ENCODE measurements at regions not wholly inside any gene's neighbourhood (a gene's known extent, or its start where the extent isn't known, plus 50 kb on each side); places are given as distances from the start of the nearest gene placed in this dataset.
"Not testable (repeated sequence)": the region's sequence is repeated elsewhere in the genome, so short reads cannot be mapped to it uniquely, and the experiment has no call there.

DNA sequence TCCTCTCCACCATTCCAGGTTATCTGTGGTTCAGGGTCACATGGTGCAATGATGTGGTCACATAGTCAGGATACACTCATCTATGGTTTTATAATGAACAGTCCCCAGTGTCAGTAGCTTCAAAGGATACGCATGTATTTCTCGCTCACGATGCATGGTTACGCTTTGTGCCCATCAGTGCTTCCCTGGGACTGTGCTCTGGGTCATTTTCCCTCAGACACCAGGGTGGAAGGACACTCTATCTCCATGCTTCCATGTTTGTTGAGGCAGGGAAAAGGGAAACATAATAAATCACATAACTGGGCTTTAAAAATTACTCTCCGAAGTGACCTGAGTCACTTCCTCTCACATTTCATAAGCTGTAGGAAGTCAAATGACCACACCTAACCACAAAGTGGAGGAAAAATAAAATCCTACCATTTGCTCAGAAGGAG, 394.8 kb upstream of the NOX3 start:
- DNase-seq (ENCODE audit: low spot score) = no peak

DNA sequence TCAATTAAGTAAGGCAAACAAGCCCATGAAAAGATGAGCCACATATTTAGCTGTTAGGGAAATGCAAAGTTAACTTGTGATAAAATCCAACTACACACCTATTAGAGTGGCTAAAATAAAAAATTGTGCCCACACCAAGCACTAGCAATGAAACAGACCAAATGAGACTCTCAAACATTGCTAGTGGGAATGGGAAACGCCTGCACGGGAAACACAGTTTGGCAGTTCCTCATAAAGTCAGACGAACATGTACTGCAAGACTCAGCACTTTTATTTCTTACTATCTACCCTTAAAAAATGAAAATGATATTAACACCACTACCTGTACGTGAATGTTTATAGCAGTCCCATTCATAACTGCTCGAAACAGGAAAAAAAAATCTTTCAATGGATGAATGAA, 392.1 kb upstream of the NOX3 start:
- no peak for DNase-seq (ENCODE audit: low spot score)

DNA sequence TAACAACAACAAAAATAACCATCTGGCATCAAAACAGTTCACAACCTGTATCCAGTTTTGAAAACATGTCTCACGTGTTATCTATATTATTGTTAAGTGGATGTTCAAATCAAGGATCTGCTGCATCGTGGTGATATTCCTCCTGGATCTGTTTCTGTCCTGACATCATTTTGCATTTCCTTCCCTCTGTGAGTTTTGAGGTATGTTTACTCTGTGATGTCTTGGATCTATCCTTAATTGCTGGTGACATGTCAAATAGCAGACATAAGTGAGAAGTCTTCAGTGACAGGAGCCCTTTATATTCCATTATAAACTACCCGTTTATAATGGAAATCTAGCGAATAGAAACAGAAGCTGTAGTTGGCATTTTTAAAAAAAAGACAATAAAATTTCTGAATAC, 381.8 kb upstream of the NOX3 start:
- no peak for DNase-seq (ENCODE audit: low spot score)

DNA sequence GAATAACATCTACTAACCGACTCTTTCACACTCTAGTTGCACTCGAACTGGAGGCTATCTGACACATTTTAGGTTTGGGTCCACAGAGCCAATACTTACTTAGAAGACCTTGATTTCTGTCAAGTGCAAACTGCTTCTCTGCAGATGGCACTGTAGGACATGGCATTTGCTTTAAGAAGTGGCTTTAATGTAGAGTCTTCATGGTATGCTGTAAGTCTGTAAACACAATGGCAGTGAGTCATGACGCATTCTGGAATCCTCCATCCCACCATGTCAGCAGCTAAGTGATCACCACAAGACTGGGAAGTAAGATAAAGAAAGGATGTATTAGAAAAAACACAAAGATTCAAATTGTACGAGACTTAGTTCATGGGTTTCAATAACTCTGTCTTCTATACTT, 377.0 kb upstream of the NOX3 start:
- no peak for DNase-seq (ENCODE audit: low spot score)

DNA sequence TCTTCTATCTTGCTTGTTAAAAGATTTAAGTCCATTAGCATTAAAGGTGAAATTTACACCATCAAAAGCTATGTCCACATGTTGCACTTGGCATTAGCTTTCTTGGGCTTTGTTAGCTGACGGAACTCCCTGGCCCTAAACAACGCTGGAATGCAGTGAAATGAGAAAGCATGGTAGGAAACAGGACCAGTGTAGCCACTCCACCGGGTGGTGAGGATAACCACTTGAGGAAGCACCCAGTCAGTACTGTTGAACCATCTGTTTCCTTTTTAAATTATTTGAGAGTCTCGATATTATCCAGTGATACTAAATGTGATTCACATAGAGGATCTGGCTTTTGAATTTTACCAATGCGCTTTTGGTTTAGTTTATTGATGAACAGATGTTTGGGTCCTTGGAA, 374.9 kb upstream of the NOX3 start:
- DNase-seq (ENCODE audit: low spot score) = no peak

DNA sequence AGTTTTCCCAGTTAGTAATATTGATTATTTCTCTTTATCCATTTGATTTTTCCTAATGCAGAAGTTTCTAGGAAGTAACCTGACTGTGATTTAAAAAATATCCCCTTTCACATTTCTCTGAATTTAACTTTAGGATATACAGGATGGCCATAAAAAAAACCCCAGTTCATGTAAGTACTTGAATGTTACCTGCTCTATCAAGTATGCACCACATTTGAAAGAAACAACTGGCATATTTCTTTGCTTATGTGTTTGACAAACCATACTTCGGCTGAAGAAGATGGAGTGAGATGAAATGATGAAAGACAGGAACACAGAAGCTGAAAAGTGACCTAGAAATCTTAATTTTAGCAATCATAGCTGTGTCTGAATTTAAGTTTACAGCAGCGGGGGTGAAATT, 374.0 kb upstream of the NOX3 start:
- DNase-seq (ENCODE audit: low spot score) = no peak

DNA sequence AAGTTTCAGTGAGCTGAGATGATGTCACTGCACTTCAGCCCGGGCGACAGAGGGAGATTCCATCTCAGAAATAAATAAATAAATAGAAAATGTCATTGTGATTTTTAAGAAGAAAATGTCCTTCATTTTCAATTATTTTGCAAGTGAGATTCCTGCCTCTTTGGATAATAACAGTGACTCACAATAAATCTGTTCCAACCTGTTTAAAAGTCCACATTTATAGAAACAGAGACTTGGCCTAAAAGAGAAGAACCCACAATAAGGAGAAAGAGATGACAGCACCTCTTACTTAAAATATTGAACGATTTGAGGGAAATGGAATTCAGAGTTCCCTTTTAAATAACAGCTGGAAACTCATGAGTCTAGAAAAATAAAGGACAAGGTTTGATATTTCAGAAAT, 373.4 kb upstream of the NOX3 start:
- no peak for DNase-seq (ENCODE audit: low spot score)

DNA sequence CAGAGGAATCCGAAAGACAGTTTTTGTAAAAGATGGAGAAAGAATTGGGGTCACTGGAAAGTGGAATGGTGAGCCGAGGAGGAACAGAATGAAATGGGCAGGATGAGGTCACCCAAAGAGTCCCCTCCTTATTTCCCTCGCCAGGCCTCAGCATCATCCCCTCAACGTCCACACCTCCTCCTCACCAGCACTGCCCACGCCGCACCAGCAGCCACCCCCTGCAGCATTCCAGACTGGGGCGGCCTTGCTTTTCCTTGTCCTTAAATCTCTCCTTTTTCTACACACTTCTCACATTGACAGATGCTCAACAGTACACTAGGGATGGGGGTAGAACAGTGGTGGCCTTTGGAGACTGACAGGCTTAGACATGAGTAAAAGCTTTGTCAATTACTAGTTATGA, 363.1 kb upstream of the NOX3 start:
- DNase-seq (ENCODE audit: low spot score) = no peak

DNA sequence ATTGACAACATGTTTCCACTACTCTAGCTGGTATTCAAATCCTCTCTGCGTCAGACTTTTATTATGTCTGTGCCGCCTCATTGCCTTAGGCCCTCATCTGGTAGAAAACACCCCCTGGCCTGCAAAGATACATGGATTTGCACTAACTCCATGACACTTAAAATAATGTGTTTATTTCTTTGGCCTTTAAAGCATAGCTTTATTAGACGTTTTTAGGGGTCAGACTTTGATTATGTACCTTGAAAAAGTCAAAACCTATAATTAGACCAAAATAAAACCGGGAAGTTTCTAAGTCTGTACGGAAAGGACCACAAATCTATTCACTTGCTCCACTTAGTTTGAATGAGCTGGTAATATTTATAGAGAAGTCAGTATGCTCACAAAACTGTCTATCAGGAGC, 357.9 kb upstream of the NOX3 start:
- DNase-seq (ENCODE audit: low spot score) = no peak

DNA sequence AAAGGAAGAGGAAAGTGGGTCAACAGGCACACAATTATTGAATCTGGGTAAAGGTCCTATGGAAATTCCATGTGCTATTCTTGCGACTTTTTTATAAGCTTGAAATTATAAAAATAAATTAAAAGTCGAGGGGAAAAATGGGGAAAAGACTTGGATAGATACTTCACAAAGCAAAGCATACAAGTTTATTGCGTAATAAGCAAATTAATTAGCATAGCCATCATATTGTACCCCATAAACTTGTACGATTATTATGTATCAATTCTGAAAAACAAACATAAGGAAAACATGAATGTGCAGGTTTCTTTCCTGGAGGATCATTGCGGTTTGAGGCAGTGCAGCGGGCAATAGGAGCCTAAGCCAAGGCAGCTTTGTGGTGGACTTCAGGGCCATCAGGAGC, 351.6 kb upstream of the NOX3 start:
- DNase-seq (ENCODE audit: low spot score) = no peak

DNA sequence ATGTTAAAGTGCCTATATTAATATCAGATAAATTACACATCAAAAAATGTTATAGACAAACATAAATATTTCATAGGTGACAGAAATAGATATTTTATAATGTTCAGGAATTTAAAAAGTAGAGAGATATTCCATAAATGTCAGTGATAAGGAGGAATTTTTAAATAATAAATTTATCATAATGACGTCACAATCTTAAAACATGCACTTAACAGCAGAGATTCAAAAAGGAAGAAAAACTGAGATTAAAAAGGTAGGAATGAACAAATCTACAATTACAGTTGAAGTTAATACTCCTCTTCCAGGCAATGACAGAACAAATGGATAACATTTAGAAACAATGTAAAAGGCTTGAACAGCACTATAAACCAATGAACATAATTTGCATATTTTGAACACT, 345.4 kb upstream of the NOX3 start:
- no peak for DNase-seq (ENCODE audit: low spot score)

DNA sequence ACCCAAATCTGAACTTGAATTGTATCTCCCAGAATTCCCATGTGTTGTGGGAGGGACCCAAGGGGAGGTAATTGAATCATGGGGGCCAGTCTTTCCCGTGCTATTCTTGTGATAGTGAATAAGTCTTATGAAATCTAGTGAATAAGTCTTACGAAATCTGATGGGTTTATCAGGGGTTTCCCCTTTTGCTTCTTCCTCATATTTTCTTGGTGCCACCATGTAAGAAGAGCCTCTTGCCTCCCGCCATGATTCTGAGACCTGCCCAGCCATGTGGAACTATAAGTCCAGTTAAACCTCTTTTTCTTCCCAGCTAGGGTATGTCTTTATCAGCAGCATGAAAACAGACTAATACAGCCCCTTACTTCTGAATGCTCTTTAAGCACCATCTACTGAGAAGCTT, 343.2 kb upstream of the NOX3 start:
- DNase-seq (ENCODE audit: low spot score) = not testable (repeated sequence)

DNA sequence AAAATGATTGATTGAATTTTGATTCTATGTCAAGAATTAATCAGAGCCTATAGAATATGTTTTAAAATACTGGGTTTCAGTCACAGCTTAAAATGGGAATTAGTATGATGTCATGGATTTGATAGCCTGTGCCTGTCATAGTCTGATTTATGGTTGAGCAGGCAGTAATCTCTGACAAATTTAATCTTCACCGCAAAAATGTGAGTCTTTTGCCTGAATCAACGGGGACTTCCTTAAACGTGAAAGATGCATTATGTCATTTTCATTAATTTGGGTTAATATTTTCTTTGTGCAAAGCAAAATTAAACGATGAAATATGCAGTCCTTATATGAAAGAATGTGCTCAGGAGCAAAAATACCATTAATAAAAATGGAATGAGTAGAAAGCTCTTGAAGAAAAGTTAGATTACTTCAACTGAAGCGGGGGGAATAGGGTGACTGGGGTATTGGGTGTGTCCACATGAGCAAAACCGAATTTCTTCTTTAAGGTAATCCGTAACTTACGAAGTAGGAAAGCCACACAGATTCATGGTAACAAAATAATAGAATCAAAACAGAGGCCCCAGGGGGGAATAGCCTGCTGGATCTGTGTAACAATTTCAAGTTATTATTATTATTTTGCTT, 339.6 kb upstream of the NOX3 start:
- no peak for DNase-seq (ENCODE audit: low spot score)

DNA sequence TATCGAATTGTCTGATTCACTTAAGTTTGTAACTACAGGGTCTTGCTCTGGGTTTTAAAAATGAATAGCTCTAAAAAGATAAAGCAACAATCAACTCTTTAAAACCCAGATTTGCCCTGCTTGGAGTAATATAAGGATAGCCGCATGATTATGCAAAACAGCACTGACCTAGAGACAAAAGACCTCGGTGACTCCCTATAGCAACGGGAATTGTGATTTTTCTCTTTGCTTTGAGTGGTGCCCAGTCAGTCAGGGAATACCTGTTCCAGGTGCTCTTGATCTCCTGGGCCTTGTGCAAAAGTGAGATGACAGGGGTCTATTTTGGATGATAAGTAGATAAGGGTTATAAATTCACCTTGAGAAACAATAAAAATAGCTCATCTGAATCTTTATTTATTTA, 336.3 kb upstream of the NOX3 start:
- no peak for DNase-seq (ENCODE audit: low spot score)

DNA sequence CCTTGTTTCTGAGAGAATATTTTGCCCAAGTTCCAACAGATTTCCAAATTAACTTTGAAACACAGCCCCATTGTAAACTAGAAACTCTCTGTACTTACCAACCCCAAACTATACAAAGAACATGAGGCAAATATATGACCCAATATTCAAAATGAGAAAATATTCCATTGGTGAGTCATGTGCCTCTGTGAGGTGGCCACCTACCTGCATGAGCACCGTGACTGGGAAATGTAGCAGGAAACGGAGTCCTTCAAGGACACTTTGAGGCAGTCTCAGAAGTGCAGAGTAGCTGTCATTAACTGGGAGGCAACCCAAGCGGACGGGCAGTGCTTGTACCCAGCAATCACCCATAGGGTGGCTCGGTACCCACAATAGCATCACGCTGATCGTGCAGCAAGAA, 335.5 kb upstream of the NOX3 start:
- DNase-seq (ENCODE audit: low spot score) = no peak

DNA sequence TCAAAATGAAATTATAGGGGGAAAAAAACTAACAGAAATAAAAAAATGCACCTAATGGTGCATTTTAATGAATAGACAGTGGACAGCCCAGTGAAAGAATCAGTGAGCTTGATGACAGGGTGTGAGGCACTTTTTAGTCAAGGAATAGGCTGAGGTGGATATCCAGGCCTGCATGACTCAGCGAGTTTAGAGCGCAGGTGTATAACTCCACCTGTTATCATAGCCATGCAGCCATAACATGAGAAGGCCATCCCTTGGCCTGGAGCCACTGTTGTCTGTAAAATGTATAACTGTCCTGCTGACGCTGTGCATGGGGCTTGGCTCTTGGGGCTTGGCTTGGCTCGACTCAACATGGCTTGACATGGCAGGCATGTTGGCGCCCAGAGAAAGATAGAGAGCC, 331.5 kb upstream of the NOX3 start:
- DNase-seq (ENCODE audit: low spot score) = no peak

DNA sequence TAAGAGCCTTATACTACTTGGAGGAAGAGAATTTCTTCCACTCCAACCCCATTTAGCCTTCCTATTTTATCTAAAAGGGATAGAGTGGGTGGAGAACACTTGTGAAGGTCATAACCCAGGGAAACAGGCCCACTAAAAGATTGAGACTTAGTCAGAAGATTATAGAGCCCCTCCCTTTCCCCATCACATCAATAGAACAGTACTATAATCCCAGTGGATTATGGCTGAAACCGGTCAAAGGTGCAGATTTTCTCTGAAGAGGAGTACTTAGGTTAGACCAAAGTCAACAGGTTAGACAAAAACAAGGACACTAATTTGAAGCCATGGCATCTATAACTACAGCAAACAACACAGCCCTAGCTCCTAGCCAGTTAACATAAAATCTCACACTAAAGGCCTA, 330.9 kb upstream of the NOX3 start:
- DNase-seq (ENCODE audit: low spot score) = no peak

DNA sequence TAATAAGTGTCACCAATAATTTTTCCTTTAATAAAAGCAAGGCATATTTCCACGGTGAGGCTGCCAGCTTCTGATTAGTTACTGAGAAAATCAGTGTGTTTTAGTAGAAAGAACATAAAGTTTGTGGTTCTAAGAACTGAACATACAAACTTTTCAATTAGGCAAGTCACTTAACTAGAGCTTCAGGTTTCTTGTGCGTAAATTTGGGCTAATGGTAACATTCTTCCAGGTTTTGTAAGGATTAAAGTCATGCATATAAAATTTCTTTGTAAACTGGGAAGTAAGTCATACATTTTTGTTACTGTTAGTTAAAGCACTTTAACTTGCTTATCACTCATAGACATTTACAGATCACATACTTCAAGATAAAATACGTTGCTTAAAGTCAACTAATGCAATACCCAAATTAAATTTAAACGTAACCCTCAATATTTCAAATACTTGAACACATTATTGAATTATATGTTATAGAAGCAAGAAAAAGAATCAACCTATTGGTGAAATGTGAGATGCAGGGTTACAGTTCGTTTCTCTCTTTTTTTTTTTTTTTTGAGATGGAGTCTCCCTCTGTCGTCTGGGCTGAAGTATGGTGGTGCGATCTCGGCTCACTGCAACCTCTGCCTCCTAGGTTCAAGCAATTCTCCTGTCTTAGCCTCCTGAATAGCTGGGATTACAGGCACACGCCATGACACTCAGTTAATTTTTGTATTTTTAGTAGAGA, 327.3 kb upstream of the NOX3 start:
- DNase-seq (ENCODE audit: low spot score) = no peak

DNA sequence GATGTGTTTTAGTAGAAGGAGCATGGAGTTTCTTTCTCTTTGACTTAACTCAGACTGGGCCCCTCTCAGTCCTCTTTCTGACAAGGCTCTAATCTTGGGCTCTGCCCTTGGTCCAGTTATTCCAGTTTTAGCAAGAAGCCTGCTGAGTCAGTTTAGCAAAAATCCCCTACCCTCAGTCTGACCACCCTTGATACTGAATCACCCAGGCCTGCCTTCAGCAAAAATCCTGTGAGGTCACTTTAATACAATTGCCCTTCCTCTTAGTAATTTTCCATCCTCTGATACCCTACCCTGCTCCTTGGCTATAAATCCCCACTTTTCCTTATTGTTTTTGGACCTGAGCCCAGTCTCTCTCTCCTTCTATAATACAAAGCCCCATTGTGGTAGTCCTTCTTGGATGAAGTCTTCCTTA, 326.7 kb upstream of the NOX3 start:
- no peak for DNase-seq (ENCODE audit: low spot score)

DNA sequence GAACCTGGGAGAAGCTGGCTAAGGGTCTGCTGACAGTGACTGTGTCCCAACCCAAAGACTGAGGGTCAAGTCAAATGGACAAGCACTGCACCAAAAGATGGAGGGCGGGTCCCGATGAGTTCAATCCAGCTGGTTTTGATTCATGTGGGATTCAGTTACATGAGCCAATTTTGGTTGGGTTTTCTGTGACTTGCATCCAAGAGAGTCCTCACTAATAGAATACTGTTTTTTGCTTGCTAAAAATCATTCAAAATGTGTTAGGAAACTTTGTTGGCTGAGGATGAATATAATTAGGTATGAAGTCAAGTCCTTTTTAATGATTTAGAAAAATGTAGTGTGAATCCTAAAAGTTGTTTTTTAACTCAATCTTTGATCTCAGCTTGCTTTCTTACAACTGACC, 323.8 kb upstream of the NOX3 start:
- DNase-seq (ENCODE audit: low spot score) = no peak

DNA sequence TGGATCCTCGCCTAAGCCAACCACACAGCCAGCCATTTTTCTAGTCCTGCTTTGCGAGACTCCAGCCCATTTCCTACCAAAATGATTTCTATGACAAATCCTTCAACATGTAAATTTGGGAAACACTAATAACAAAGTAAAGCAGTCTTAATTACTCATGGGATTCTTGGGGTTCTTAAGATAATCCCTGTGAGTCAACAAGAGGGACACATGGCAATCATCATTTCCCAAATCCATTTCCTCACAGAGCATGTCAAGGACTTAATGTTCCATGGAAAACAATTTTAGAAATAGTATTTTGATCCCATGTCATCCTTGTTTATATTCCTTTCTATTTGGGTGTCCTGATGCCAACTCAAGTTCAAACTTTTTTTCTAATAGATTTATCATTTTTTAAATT, 322.7 kb upstream of the NOX3 start:
- no peak for DNase-seq (ENCODE audit: low spot score)

DNA sequence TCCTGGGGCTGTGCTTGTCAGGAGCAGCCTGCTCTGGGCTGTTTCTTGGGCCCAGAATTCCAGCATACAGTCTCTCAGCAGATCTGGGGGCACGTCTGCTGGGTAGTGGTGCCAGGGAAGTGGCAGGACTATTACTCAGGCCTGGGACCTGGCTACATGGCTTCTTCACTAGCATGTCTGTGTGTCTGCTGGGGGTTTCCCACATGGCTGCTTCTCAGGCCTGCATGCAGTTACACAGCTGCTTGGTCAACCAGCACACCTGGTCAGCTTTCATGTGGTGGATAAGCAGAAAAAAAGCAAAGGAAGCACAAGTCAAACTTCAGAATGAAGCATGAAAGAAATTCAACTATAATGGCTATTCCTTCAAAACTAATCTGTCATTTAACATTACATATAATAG, 316.2 kb upstream of the NOX3 start:
- no peak for DNase-seq (ENCODE audit: low spot score)

DNA sequence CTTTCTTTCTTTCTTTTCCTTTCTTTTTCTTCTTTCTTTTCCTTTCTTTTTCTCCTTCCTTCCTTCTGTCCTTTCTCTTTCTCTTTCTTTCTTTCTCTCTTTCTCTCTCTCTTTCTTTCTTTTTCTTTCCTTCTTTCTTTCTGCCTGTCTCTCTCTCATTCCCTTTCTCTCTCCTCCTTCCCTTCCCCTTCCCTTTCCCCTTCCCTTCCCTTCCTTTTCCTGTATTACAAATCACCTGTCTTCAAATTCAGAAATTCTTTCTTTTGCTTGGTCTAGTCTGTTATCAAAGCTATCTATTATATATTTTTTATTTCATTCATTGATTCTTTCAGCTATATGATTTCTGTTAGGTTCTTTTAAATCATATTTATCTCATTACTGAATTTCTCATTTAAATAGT, 315.2 kb upstream of the NOX3 start:
- no peak for DNase-seq (ENCODE audit: low spot score)

DNA sequence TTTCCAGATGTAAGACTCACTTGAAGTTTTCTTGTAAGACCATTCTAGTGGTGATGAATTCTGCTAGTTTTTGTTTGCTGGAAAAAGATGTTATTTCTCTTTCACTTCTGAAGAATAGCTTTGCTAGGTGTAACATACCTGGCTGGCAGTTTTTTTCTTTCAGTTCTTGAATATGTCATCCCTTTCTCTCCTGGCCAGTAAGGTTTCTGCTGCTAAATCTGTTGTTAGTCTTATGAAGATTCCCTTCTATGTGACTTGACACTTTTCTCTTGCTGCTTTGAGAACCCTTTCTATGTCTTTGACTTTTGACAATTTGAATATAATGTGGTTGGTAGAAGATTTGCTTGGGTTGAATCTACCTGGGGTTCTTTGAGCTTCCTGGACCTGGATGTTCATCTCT, 314.7 kb upstream of the NOX3 start:
- no peak for DNase-seq (ENCODE audit: low spot score)
